DND-41 (cell line): ENCODE measurements at regions not wholly inside any gene's neighbourhood (a gene's known extent, or its start where the extent isn't known, plus 50 kb on each side); places are given as distances from the start of the nearest gene placed in this dataset.

Source experiments
- ATAC-seq: fragments of 200-7000 bp; cut with Tn5 transposase; 3 replicates; pipeline ENCODE4 v1.9.1; 2021; ENCODE audit warnings: low read depth; ENCODE audit not compliant: insufficient read depth
- DNase-seq: peaks from one replicate; pipeline ENCODE4 v3.0.0-alpha.2; 2020
- H2AFZ ChIP-seq: 2 replicates; pipeline ENCODE4 v1.6.0; 2012; ENCODE audit warnings: low read depth, low read length
- H3K27ac ChIP-seq: 2 replicates; pipeline ENCODE4 v1.5.1; 2012; ENCODE audit warnings: low read length, inconsistent platforms
- H3K27me3 ChIP-seq: fragments of 200-600 bp; sonication (generic); 2 replicates; pipeline ENCODE4 v1.6.0; 2012; ENCODE audit warnings: low read length, mild to moderate bottlenecking, inconsistent platforms; ENCODE audit not compliant: insufficient read depth, poor library complexity
- H3K36me3 ChIP-seq: 2 replicates; pipeline ENCODE4 v1.5.1; 2012; ENCODE audit warnings: low read length, inconsistent platforms; ENCODE audit not compliant: insufficient read depth
- H3K4me1 ChIP-seq: 2 replicates; pipeline ENCODE4 v1.5.1; 2012; ENCODE audit warnings: mild to moderate bottlenecking, low read length; ENCODE audit not compliant: insufficient read depth
- H3K4me2 ChIP-seq: 2 replicates; pipeline ENCODE4 v1.6.0; 2012; ENCODE audit warnings: mild to moderate bottlenecking, moderate library complexity, low read length, inconsistent platforms; ENCODE audit not compliant: insufficient read depth
- H3K4me3 ChIP-seq, 2 experiments: fragments of 200-600 bp in 1 of 2; shearing (Covaris generic) in 1 of 2; 2 replicates each; pipeline ENCODE4 v1.5.1; 2012 to 2016; ENCODE audit warnings: inconsistent platforms in 2 of 2, low read length in 2 of 2, mild to moderate bottlenecking in 2 of 2, low read depth in 1 of 2, moderate library complexity in 1 of 2
- H3K79me2 ChIP-seq: 2 replicates; pipeline ENCODE4 v1.6.0; 2012; ENCODE audit warnings: low read length, inconsistent platforms; ENCODE audit not compliant: insufficient read depth
- H3K9ac ChIP-seq: 2 replicates; pipeline ENCODE4 v1.6.0; 2012; ENCODE audit warnings: low read depth, mild to moderate bottlenecking, inconsistent platforms, low read length, moderate library complexity
- H3K9me3 ChIP-seq: 2 replicates; pipeline ENCODE4 v1.5.1; 2012; ENCODE audit warnings: low read length, moderate library complexity, mild to moderate bottlenecking, inconsistent platforms; ENCODE audit not compliant: insufficient read depth, severe bottlenecking
- H4K20me1 ChIP-seq: 2 replicates; pipeline ENCODE4 v1.6.0; 2012; ENCODE audit warnings: low read length; ENCODE audit not compliant: insufficient read depth
- EZH2 ChIP-seq: IDR thresholded peaks from 3 replicates; pipeline ENCODE4 v1.6.1; 2012; ENCODE audit warnings: borderline replicate concordance, low read depth, mild to moderate bottlenecking, moderate library complexity, low read length, inconsistent platforms; ENCODE audit not compliant: severe bottlenecking
- TF ChIP-seq, protein P1 (sequence below): IDR thresholded peaks from 2 replicates; pipeline ENCODE4 v1.5.1; 2012; ENCODE audit warnings: borderline replicate concordance, low read length, moderate library complexity, mild to moderate bottlenecking; ENCODE audit not compliant: poor library complexity, severe bottlenecking; ENCODE audit errors: extremely low read depth

DNA sequence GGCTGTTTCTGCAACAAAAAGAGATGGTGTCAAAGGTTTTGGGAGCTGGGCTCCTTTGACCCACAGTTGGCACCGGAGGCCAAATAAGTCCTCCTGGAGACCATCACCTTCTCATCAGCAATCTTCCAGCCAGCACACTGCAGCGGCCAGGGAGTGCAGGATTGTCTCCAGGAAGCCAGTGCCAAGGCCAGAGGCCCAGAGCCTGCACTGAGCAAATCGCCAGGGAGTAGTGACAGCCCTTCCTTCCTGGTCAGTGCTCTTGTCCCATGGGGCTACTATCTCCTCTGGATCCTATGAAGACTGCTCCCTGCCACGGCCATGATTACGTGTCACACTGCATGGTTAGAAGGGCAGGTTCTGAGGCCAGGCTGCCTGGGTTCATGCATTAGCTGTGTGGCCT is 134.3 kb upstream of the CRHR1 start:
- H3K4me3 ChIP-seq = no peak overlapping the region
- no peak for TF ChIP-seq EZH2
- TF ChIP-seq, protein P1, sequence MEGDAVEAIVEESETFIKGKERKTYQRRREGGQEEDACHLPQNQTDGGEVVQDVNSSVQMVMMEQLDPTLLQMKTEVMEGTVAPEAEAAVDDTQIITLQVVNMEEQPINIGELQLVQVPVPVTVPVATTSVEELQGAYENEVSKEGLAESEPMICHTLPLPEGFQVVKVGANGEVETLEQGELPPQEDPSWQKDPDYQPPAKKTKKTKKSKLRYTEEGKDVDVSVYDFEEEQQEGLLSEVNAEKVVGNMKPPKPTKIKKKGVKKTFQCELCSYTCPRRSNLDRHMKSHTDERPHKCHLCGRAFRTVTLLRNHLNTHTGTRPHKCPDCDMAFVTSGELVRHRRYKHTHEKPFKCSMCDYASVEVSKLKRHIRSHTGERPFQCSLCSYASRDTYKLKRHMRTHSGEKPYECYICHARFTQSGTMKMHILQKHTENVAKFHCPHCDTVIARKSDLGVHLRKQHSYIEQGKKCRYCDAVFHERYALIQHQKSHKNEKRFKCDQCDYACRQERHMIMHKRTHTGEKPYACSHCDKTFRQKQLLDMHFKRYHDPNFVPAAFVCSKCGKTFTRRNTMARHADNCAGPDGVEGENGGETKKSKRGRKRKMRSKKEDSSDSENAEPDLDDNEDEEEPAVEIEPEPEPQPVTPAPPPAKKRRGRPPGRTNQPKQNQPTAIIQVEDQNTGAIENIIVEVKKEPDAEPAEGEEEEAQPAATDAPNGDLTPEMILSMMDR = no peak
- no peaks in the 10 kb centered on the region for H3K4me1 ChIP-seq
- no peaks in the 10 kb centered on the region for H3K36me3 ChIP-seq
- no peak overlapping the region for H3K9ac ChIP-seq
- H3K79me2 ChIP-seq = no peaks in the 10 kb centered on the region
- H4K20me1 ChIP-seq = no peaks in the 10 kb centered on the region
- no peak overlapping the region for H3K27ac ChIP-seq
- DNase-seq (no peak), ATAC-seq (no peak)
- H2AFZ ChIP-seq = no peak overlapping the region
- H3K9me3 ChIP-seq = no peaks in the 10 kb centered on the region
- H3K4me2 ChIP-seq = no peak overlapping the region
- no peaks in the 10 kb centered on the region for H3K27me3 ChIP-seq

DNA sequence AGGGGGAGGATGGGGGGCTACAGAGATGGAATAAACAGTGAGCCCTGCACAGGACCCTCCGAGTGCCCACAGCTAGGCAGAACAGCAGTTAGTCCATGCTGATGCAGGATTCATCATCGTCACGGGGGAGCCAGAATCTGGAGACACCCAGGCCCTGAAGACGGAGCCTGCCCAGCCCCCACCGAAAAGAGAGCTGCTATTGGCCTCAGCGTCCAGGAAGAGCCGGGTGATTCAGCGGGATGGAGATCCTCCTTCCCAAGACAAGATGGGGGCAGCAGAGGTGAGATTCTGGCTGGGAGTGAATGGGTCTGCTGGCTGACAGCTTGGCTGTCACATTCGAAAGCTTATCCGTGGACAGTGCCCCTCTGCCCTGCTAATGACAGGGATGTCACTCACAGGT is 133.6 kb upstream of the CRHR1 start:
- Histone ChIP-seq H2AFZ (no peak overlapping the region), H3K27ac (no peak overlapping the region), H3K27me3 (no peaks in the 10 kb centered on the region), H3K9me3 (no peaks in the 10 kb centered on the region), H3K4me2 (no peak overlapping the region), H4K20me1 (no peaks in the 10 kb centered on the region), H3K4me3 (no peak overlapping the region), H3K9ac (no peak overlapping the region), H3K4me1 (no peaks in the 10 kb centered on the region), H3K36me3 (no peaks in the 10 kb centered on the region), H3K79me2 (no peaks in the 10 kb centered on the region)
- TF ChIP-seq EZH2 = no peak
- TF ChIP-seq, protein P1 = no peak
- DNase-seq (no peak), ATAC-seq (no peak)

DNA sequence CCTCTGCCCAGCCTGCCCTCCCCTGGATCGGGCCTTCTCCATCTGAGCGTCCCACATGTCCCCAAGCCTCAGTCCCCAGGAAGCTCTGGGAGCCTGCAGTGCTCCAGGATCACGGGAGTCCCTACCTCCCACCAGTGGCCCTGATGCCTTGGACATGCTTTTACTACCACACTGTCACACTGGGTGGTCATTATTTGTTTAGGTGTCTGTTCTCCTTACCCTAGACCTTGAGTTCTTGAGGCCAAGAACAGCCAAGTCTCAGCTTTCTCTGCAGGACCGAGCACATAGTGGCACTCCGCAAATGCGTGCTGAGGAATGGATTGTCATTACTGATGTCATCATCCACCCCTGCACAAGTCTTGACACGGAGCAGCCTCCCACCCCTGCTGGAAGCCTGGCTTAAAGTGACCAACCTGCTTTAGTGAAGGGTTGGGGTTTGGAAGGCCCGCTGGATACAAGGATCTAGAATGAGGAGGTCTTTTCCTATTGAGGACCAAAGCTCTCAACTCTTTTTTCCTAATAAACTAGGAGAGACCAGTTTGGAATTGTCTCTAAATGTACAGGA is 132.9 kb upstream of the CRHR1 start:
- H3K36me3 ChIP-seq = no peaks in the 10 kb centered on the region
- no peak overlapping the region for H2AFZ ChIP-seq
- no peak overlapping the region for H3K27ac ChIP-seq
- ATAC-seq = no peak
- no peaks in the 10 kb centered on the region for H3K27me3 ChIP-seq
- no peaks in the 10 kb centered on the region for H3K79me2 ChIP-seq
- H3K9ac ChIP-seq = no peak overlapping the region
- no peak overlapping the region for H3K4me2 ChIP-seq
- no peak for DNase-seq
- no peaks in the 10 kb centered on the region for H4K20me1 ChIP-seq
- no peak overlapping the region for H3K4me3 ChIP-seq
- no peak for TF ChIP-seq EZH2
- TF ChIP-seq, protein P1 = no peak
- H3K4me1 ChIP-seq = no peaks in the 10 kb centered on the region
- H3K9me3 ChIP-seq = no peaks in the 10 kb centered on the region

DNA sequence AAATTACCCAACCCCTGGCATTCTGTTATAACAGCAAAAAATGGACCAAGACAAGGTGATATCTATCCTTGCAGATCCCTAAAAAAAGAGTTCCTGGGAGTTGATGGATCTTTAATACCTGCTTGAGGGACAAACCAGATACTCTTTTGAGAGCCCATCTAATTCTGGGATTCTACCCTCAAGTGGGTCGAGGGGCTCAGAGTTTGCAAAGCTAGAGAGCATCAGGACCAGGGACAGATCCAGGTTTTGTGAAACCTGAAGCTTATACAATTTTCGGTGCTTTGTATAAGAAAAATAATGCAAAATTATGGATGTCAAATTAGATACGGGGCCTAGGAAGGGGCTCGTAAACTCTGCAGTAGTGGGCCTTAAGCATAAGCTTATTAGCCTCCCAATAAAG is 130.5 kb upstream of the CRHR1 start:
- TF ChIP-seq EZH2 = no peak
- TF ChIP-seq, protein P1 = no peak
- H3K27me3 ChIP-seq = no peaks in the 10 kb centered on the region
- no peaks in the 10 kb centered on the region for H4K20me1 ChIP-seq
- no peaks in the 10 kb centered on the region for H3K36me3 ChIP-seq
- H3K27ac ChIP-seq = no peak overlapping the region
- H2AFZ ChIP-seq = no peak overlapping the region
- no peak overlapping the region for H3K9ac ChIP-seq
- H3K79me2 ChIP-seq = no peaks in the 10 kb centered on the region
- ATAC-seq = no peak
- no peak overlapping the region for H3K4me2 ChIP-seq
- H3K4me1 ChIP-seq = no peaks in the 10 kb centered on the region
- no peak overlapping the region for H3K4me3 ChIP-seq
- H3K9me3 ChIP-seq = no peaks in the 10 kb centered on the region
- no peak for DNase-seq
